ENCODE measurements at regions not wholly inside any gene's neighbourhood (a gene's known extent, or its start where the extent isn't known, plus 50 kb on each side); places are given as distances from the start of the nearest gene placed in this dataset.
"Not testable (repeated sequence)": the region's sequence is repeated elsewhere in the genome, so short reads cannot be mapped to it uniquely, and the experiment has no call there.

- no peaks in the 10 kb centered on the region for H3K36me3 Mint-ChIP-seq
- ATAC-seq, result no peak
- no peaks in the 10 kb centered on the region for H3K4me1 Mint-ChIP-seq (ENCODE audit: low read depth in 2 of 2)
- H3K9me3 Mint-ChIP-seq, result peaks cover 12% of the 10 kb centered on the region
- H3K27ac Mint-ChIP-seq, result no peak overlapping the region
- DNase-seq (ENCODE audit: low spot score), result no peak
- H3K27me3 Mint-ChIP-seq, result no peaks in the 10 kb centered on the region
- no peak overlapping the region for H3K4me3 Mint-ChIP-seq
Measured at GRCh38 chr5:84885485-84886258, 501.0 kb upstream of the EDIL3 start.

GRCh38 chr5:84881737-84882136, 497.1 kb upstream of the EDIL3 start:
- H3K9me3 Mint-ChIP-seq, result peaks cover 14% of the 10 kb centered on the region
- no peaks in the 10 kb centered on the region for H3K4me1 Mint-ChIP-seq (ENCODE audit: low read depth in 2 of 2)
- H3K27ac Mint-ChIP-seq, result no peak overlapping the region
- DNase-seq (ENCODE audit: low spot score) (no peak), ATAC-seq (no peak)
- H3K4me3 Mint-ChIP-seq, result no peak overlapping the region
- no peaks in the 10 kb centered on the region for H3K36me3 Mint-ChIP-seq
- H3K27me3 Mint-ChIP-seq, result no peaks in the 10 kb centered on the region

- no peaks in the 10 kb centered on the region for H3K27me3 Mint-ChIP-seq
- ATAC-seq (no peak), DNase-seq (ENCODE audit: low spot score) (no peak)
- peaks cover 7% of the 10 kb centered on the region for H3K36me3 Mint-ChIP-seq
- H3K27ac Mint-ChIP-seq, result no peak overlapping the region
- H3K9me3 Mint-ChIP-seq, result peaks cover 16% of the 10 kb centered on the region
- no peaks in the 10 kb centered on the region for H3K4me1 Mint-ChIP-seq (ENCODE audit: low read depth in 2 of 2)
- no peak overlapping the region for H3K4me3 Mint-ChIP-seq
Measured at GRCh38 chr5:84874196-84874595, 489.5 kb upstream of the EDIL3 start.

GRCh38 chr5:84872768-84873167, 488.1 kb upstream of the EDIL3 start:
- H3K27me3 Mint-ChIP-seq, result no peaks in the 10 kb centered on the region
- no peak overlapping the region for H3K4me3 Mint-ChIP-seq
- no peak for DNase-seq (ENCODE audit: low spot score)
- H3K4me1 Mint-ChIP-seq (ENCODE audit: low read depth in 2 of 2), result no peaks in the 10 kb centered on the region
- peaks cover 7% of the 10 kb centered on the region for H3K36me3 Mint-ChIP-seq
- peaks cover 19% of the 10 kb centered on the region for H3K9me3 Mint-ChIP-seq
- no peak for ATAC-seq
- no peak overlapping the region for H3K27ac Mint-ChIP-seq

GRCh38 chr5:84870369-84870768, 485.7 kb upstream of the EDIL3 start:
- Mint-ChIP-seq H3K27me3 (no peaks in the 10 kb centered on the region), H3K36me3 (no peaks in the 10 kb centered on the region), H3K4me3 (no peak overlapping the region), H3K27ac (no peak overlapping the region), H3K4me1 (ENCODE audit: low read depth in 2 of 2) (no peaks in the 10 kb centered on the region), H3K9me3 (peaks cover 13% of the 10 kb centered on the region)
- ATAC-seq (no peak), DNase-seq (ENCODE audit: low spot score) (no peak)

GRCh38 chr5:84869675-84870074, 485.0 kb upstream of the EDIL3 start:
- Mint-ChIP-seq H3K27me3 (no peaks in the 10 kb centered on the region), H3K4me3 (no peak overlapping the region), H3K27ac (no peak overlapping the region), H3K9me3 (peaks cover 13% of the 10 kb centered on the region), H3K4me1 (ENCODE audit: low read depth in 2 of 2) (no peaks in the 10 kb centered on the region), H3K36me3 (no peaks in the 10 kb centered on the region)
- no peak for DNase-seq (ENCODE audit: low spot score)
- ATAC-seq, result no peak

- not testable (repeated sequence) for H3K4me3 Mint-ChIP-seq; DNase-seq (ENCODE audit: low spot score); H3K36me3 Mint-ChIP-seq; H3K4me1 Mint-ChIP-seq (ENCODE audit: low read depth in 2 of 2); ATAC-seq; H3K27me3 Mint-ChIP-seq; H3K27ac Mint-ChIP-seq
- H3K9me3 Mint-ChIP-seq, result peaks cover 11% of the 10 kb centered on the region
Measured at GRCh38 chr5:84863936-84864335, 479.3 kb upstream of the EDIL3 start.

- Mint-ChIP-seq H3K9me3 (peaks cover 7% of the 10 kb centered on the region), H3K4me1 (ENCODE audit: low read depth in 2 of 2) (no peaks in the 10 kb centered on the region), H3K27ac (no peak overlapping the region), H3K4me3 (no peak overlapping the region), H3K36me3 (peaks cover 4% of the 10 kb centered on the region), H3K27me3 (no peaks in the 10 kb centered on the region)
- DNase-seq (ENCODE audit: low spot score) (no peak), ATAC-seq (no peak)
Measured at GRCh38 chr5:84863020-84863419, 478.3 kb upstream of the EDIL3 start.

GRCh38 chr5:84862132-84862531, 477.5 kb upstream of the EDIL3 start:
- ATAC-seq (no peak), DNase-seq (ENCODE audit: low spot score) (no peak)
- Mint-ChIP-seq H3K27me3 (no peaks in the 10 kb centered on the region), H3K4me3 (no peak overlapping the region), H3K27ac (no peak overlapping the region), H3K36me3 (peaks cover 4% of the 10 kb centered on the region), H3K4me1 (ENCODE audit: low read depth in 2 of 2) (no peaks in the 10 kb centered on the region), H3K9me3 (peaks cover 11% of the 10 kb centered on the region)

GRCh38 chr5:84861306-84861705, 476.6 kb upstream of the EDIL3 start:
- ATAC-seq (no peak), DNase-seq (ENCODE audit: low spot score) (no peak)
- H3K27ac Mint-ChIP-seq, result no peak overlapping the region
- H3K27me3 Mint-ChIP-seq, result no peaks in the 10 kb centered on the region
- peaks cover 4% of the 10 kb centered on the region for H3K36me3 Mint-ChIP-seq
- no peaks in the 10 kb centered on the region for H3K4me1 Mint-ChIP-seq (ENCODE audit: low read depth in 2 of 2)
- no peak overlapping the region for H3K4me3 Mint-ChIP-seq
- H3K9me3 Mint-ChIP-seq, result peaks cover 10% of the 10 kb centered on the region

- Mint-ChIP-seq H3K36me3 (peaks cover 4% of the 10 kb centered on the region), H3K4me3 (no peak overlapping the region), H3K27me3 (no peaks in the 10 kb centered on the region), H3K27ac (no peak overlapping the region), H3K4me1 (ENCODE audit: low read depth in 2 of 2) (no peaks in the 10 kb centered on the region), H3K9me3 (peaks cover 11% of the 10 kb centered on the region)
- ATAC-seq (no peak), DNase-seq (ENCODE audit: low spot score) (no peak)
Measured at GRCh38 chr5:84859056-84859455, 474.4 kb upstream of the EDIL3 start.

- no peaks in the 10 kb centered on the region for H3K4me1 Mint-ChIP-seq (ENCODE audit: low read depth in 2 of 2)
- peaks cover 4% of the 10 kb centered on the region for H3K36me3 Mint-ChIP-seq
- no peaks in the 10 kb centered on the region for H3K27me3 Mint-ChIP-seq
- no peak for DNase-seq (ENCODE audit: low spot score)
- H3K27ac Mint-ChIP-seq, result no peak overlapping the region
- peaks cover 7% of the 10 kb centered on the region for H3K9me3 Mint-ChIP-seq
- ATAC-seq, result no peak
- H3K4me3 Mint-ChIP-seq, result no peak overlapping the region
Measured at GRCh38 chr5:84831701-84832100, 447.0 kb upstream of the EDIL3 start.

GRCh38 chr5:84830265-84830664, 445.6 kb upstream of the EDIL3 start:
- no peaks in the 10 kb centered on the region for H3K4me1 Mint-ChIP-seq (ENCODE audit: low read depth in 2 of 2)
- peaks cover 7% of the 10 kb centered on the region for H3K9me3 Mint-ChIP-seq
- DNase-seq (ENCODE audit: low spot score) (no peak), ATAC-seq (no peak)
- H3K36me3 Mint-ChIP-seq, result peaks cover 4% of the 10 kb centered on the region
- H3K27me3 Mint-ChIP-seq, result no peaks in the 10 kb centered on the region
- H3K27ac Mint-ChIP-seq, result no peak overlapping the region
- H3K4me3 Mint-ChIP-seq, result no peak overlapping the region

- Mint-ChIP-seq H3K4me3 (no peak overlapping the region), H3K4me1 (ENCODE audit: low read depth in 2 of 2) (no peaks in the 10 kb centered on the region), H3K27me3 (no peaks in the 10 kb centered on the region), H3K36me3 (peaks cover 4% of the 10 kb centered on the region), H3K9me3 (peaks cover 13% of the 10 kb centered on the region), H3K27ac (no peak overlapping the region)
- ATAC-seq, result no peak
- no peak for DNase-seq (ENCODE audit: low spot score)
Measured at GRCh38 chr5:84825606-84826005, 440.9 kb upstream of the EDIL3 start.

GRCh38 chr5:84821924-84822323, 437.2 kb upstream of the EDIL3 start:
- Mint-ChIP-seq H3K9me3 (peaks cover 5% of the 10 kb centered on the region), H3K27me3 (no peaks in the 10 kb centered on the region), H3K4me1 (ENCODE audit: low read depth in 2 of 2) (no peaks in the 10 kb centered on the region), H3K36me3 (no peaks in the 10 kb centered on the region), H3K27ac (no peak overlapping the region), H3K4me3 (no peak overlapping the region)
- ATAC-seq (no peak), DNase-seq (ENCODE audit: low spot score) (no peak)
